Gastrocnemius medialis (tissue), 4 donors: ENCODE measurements at regions not wholly inside any gene's neighbourhood (a gene's known extent, or its start where the extent isn't known, plus 50 kb on each side); places are given as distances from the start of the nearest gene placed in this dataset.

Experiments used
- POLR2A ChIP-seq, 2 donors: fragments of 450-650 bp; IDR thresholded peaks; one replicate each; pipeline ENCODE4 v1.6.1; 2017; ENCODE audit warnings: antibody characterized with exemption in 2 of 2, mild to moderate bottlenecking in 2 of 2, moderate library complexity in 2 of 2
- TF ChIP-seq, protein P1 (sequence below), 5 experiments: fragments of 450-650 bp in 3 of 5; fragments of 200-600 bp in 2 of 5; sonication (generic) in 2 of 5; IDR thresholded peaks in 4 of 5; conservative IDR thresholded peaks in 1 of 5; 1 replicate in 4 of 5; 2 replicates in 1 of 5; pipeline ENCODE4 v1.5.1; 2016 to 2019; ENCODE audit warnings: antibody characterized with exemption in 5 of 5, mild to moderate bottlenecking in 3 of 5, moderate library complexity in 3 of 5

DNA sequence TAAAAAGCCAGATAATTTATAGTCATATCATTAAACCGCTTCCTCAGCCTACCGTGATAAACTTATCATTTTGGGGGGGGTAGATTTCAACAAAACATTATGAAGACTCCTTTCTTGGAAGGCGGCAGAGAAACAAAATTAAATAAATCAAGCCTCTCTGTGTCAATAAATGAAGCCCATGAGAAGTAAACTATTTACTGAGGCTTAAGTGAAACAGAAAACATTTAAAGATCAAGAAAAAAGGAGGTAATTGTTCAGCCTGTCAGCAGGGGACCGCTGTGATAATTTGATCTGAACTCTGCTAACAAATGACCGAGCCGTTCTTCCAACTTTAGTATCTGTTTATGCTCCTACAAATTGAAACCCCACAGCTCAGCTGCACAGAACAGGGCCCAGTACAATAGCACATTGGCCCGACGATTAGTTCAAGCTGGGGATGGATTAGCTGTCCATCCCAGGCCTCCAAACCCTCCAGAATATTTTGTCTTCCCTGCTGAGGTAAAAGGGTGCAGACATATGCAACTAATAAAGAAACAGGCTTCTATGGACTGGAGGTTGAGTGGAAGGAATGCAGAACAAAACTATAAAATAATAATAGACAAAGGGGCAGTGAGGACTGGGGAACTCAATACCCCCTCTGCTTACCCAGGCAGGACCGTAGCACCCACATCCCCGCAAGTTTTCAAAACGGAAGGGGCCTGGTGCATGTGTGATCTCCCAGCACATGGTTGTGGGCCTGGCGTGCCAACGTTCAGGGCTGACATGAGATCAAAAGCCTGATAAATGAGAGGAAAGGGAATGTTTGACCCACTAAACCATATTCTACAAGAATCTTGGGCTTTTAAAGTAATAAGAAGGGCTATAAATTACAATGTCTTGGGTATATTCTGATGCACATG is 298.1 kb upstream of the IRX5 start:
- TF ChIP-seq, protein P1, sequence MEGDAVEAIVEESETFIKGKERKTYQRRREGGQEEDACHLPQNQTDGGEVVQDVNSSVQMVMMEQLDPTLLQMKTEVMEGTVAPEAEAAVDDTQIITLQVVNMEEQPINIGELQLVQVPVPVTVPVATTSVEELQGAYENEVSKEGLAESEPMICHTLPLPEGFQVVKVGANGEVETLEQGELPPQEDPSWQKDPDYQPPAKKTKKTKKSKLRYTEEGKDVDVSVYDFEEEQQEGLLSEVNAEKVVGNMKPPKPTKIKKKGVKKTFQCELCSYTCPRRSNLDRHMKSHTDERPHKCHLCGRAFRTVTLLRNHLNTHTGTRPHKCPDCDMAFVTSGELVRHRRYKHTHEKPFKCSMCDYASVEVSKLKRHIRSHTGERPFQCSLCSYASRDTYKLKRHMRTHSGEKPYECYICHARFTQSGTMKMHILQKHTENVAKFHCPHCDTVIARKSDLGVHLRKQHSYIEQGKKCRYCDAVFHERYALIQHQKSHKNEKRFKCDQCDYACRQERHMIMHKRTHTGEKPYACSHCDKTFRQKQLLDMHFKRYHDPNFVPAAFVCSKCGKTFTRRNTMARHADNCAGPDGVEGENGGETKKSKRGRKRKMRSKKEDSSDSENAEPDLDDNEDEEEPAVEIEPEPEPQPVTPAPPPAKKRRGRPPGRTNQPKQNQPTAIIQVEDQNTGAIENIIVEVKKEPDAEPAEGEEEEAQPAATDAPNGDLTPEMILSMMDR (IDR thresholded peaks at IDR 0.05 in 4 of 5, conservative IDR thresholded peaks at IDR 0.05 in 1 of 5) = no peak
- no peak for TF ChIP-seq POLR2A (IDR thresholded peaks at IDR 0.05)
